ENCODE measurements at regions not wholly inside any gene's neighbourhood (a gene's known extent, or its start where the extent isn't known, plus 50 kb on each side); places are given as distances from the start of the nearest gene placed in this dataset.

DNA sequence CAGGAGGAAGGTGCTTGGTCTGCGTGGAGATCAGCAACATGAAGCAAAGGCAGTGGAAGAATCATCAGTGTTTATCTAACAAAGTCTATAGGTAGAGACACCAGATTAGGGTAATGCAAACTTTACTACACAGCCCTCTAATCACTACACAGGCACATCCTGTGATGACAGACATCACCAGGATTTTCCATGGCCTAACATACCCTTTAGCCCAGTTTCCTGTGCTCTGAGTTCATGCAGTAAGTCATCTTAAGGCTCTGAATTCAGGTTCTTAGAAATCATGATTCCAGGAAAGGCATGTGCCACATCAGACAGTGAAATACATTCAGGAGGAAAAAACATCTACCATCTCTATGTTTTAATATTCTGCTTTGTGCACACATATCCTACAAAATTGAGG is 708.5 kb upstream of the SLC8A1 start:
- peak; percentile 47 for DNase-seq
- H3K36me3 ChIP-seq: no peaks in the 10 kb centered on the region
- H3K4me3 ChIP-seq (ENCODE audit: low read depth, low read length): no peak overlapping the region
- H3K9me3 ChIP-seq (ENCODE audit: severe bottlenecking): no peaks in the 10 kb centered on the region
- TF ChIP-seq, protein P1, sequence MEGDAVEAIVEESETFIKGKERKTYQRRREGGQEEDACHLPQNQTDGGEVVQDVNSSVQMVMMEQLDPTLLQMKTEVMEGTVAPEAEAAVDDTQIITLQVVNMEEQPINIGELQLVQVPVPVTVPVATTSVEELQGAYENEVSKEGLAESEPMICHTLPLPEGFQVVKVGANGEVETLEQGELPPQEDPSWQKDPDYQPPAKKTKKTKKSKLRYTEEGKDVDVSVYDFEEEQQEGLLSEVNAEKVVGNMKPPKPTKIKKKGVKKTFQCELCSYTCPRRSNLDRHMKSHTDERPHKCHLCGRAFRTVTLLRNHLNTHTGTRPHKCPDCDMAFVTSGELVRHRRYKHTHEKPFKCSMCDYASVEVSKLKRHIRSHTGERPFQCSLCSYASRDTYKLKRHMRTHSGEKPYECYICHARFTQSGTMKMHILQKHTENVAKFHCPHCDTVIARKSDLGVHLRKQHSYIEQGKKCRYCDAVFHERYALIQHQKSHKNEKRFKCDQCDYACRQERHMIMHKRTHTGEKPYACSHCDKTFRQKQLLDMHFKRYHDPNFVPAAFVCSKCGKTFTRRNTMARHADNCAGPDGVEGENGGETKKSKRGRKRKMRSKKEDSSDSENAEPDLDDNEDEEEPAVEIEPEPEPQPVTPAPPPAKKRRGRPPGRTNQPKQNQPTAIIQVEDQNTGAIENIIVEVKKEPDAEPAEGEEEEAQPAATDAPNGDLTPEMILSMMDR (IDR thresholded peaks at IDR 0.05; ENCODE audit: low read depth, low read length): no peak
- no peak overlapping the region for H3K27ac ChIP-seq
- no peaks in the 10 kb centered on the region for H3K27me3 ChIP-seq (ENCODE audit: insufficient read depth, low read depth, severe bottlenecking)

DNA sequence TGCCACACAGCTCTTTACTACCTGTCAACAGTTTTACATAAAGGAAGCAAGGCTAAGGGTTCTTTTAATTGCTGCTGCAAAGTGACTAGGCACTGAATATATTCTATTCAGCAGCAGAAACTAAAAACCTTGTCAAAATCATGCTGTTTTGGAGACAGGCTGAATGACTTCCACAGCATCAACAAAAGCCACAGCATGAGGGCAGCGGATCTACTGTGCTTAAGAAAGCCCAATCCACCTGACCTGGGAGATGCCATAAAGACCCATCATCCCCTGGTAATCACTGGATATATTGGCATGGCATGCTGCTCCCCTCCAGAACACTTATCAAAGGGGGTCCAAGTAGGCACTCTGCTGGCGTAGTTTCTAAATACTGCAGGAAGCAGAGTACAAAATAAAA is 715.1 kb upstream of the SLC8A1 start:
- Histone ChIP-seq H3K4me3 (ENCODE audit: low read depth, low read length) (no peak overlapping the region), H3K9me3 (ENCODE audit: severe bottlenecking) (no peaks in the 10 kb centered on the region), H3K27me3 (ENCODE audit: insufficient read depth, low read depth, severe bottlenecking) (no peaks in the 10 kb centered on the region), H3K36me3 (no peaks in the 10 kb centered on the region), H3K27ac (no peak overlapping the region)
- no peak for DNase-seq
- TF ChIP-seq, protein P1 (IDR thresholded peaks at IDR 0.05; ENCODE audit: low read depth, low read length): no peak

DNA sequence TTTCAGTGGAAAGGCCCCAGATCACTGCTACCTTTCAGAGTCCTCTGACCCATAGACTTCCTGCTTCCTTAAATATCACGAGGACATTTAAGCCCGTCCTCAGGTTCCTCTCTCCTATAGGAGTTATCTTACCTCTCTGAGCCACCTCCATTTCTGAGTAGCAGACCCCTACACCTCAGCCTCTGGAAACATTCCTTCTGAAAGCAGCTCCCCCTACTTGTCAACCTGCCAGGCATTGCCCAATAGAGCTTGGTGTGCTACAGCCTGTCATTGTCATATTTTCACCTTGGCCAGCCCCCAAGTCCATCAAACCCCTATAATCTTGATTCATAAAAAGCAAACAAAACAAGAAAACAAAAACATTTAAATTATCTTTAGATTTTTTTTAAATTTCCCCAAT is 717.9 kb upstream of the SLC8A1 start:
- Histone ChIP-seq H3K36me3 (no peaks in the 10 kb centered on the region), H3K9me3 (ENCODE audit: severe bottlenecking) (no peaks in the 10 kb centered on the region), H3K27ac (no peak overlapping the region), H3K27me3 (ENCODE audit: insufficient read depth, low read depth, severe bottlenecking) (no peaks in the 10 kb centered on the region), H3K4me3 (ENCODE audit: low read depth, low read length) (no peak overlapping the region)
- TF ChIP-seq, protein P1 (IDR thresholded peaks at IDR 0.05; ENCODE audit: low read depth, low read length): no peak
- DNase-seq: no peak

DNA sequence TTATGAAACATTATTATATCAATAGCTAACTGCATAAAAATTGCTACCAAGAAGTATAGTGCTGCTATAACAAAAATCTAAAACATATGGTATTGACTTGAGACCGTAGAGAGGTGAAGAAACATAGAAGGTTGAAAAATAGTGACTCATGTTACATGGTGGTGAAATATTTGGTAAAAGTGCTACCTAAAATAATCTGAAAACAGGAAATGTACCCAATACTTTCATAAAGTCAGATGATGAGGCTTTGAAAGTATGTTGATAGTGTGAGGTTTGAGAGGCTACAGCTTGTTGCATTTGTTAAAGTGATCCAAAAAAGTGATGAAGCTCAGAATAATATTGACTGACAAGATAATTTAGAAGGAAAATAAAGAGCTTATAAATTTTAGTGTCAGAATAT is 718.7 kb upstream of the SLC8A1 start:
- TF ChIP-seq, protein P1 (IDR thresholded peaks at IDR 0.05; ENCODE audit: low read depth, low read length): no peak
- H3K4me3 ChIP-seq (ENCODE audit: low read depth, low read length): no peak overlapping the region
- H3K9me3 ChIP-seq (ENCODE audit: severe bottlenecking): no peaks in the 10 kb centered on the region
- DNase-seq: no peak
- H3K36me3 ChIP-seq: no peaks in the 10 kb centered on the region
- H3K27ac ChIP-seq: no peak overlapping the region
- H3K27me3 ChIP-seq (ENCODE audit: insufficient read depth, low read depth, severe bottlenecking): no peaks in the 10 kb centered on the region

DNA sequence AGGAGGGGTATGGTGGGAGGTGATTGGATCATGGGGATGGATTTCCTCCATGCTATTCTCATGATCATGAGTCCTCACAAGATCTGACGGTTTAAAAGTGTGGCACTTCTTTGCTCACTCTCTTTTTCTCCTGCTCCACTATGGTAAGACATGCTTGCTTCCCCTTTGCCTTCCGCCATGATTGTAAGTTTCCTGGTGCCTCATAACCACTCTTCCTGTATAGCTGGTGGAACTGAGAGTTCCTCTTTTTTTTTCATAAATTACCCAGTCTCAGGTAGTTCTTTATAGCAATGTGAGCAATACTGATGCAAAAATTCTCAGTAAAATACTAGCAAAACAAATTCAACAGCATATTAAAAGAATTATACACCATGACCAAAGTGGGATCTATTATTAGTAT is 728.5 kb upstream of the SLC8A1 start:
- TF ChIP-seq, protein P1 (IDR thresholded peaks at IDR 0.05; ENCODE audit: low read depth, low read length): no peak
- no peak for DNase-seq

DNA sequence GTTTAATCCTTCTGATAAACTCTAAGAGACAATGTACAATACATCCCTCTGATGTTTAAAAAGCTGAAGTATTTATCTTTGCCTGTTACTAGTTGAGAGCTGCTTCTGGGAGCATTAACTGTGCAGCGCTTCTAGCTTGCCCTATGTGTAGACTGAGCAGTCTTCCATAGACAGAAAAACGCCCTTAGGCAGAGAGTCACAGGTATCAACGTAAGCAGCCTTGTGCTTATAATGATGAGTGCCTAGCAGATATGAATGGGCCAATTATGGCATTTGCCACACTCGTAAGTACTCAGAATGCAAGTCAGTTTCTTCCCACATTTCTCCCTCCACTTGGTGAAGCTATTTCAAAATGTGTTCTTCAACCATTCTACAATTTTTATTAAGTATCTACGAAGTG is 731.1 kb upstream of the SLC8A1 start:
- no peaks in the 10 kb centered on the region for H3K9me3 ChIP-seq (ENCODE audit: severe bottlenecking)

More for the DNA sequence above, 728.5 kb upstream of the SLC8A1 start:
- Histone ChIP-seq H3K36me3 (no peaks in the 10 kb centered on the region), H3K27me3 (ENCODE audit: insufficient read depth, low read depth, severe bottlenecking) (no peaks in the 10 kb centered on the region), H3K9me3 (ENCODE audit: severe bottlenecking) (no peaks in the 10 kb centered on the region), H3K27ac (no peak overlapping the region), H3K4me3 (ENCODE audit: low read depth, low read length) (no peak overlapping the region)

More for the DNA sequence above, 731.1 kb upstream of the SLC8A1 start:
- TF ChIP-seq, protein P1 (IDR thresholded peaks at IDR 0.05; ENCODE audit: low read depth, low read length): no peak
- DNase-seq: no peak
- Histone ChIP-seq H3K27ac (no peak overlapping the region), H3K36me3 (no peaks in the 10 kb centered on the region), H3K27me3 (ENCODE audit: insufficient read depth, low read depth, severe bottlenecking) (no peaks in the 10 kb centered on the region), H3K4me3 (ENCODE audit: low read depth, low read length) (no peak overlapping the region)
